H9 (cell line): ENCODE measurements at regions not wholly inside any gene's neighbourhood (a gene's known extent, or its start where the extent isn't known, plus 50 kb on each side); places are given as distances from the start of the nearest gene placed in this dataset.

Experiments used
- DNase-seq: peaks from one replicate; pipeline ENCODE4 v3.0.0-alpha.2; 2017
- H2AFZ ChIP-seq: one replicate; pipeline ENCODE4 v1.6.1; 2013; ENCODE audit warnings: mild to moderate bottlenecking, low read length, control low read depth, moderate library complexity
- H2AK5ac ChIP-seq: 2 replicates; pipeline ENCODE4 v1.6.1; 2013; ENCODE audit warnings: low read length, control low read depth, mixed read lengths; ENCODE audit not compliant: insufficient read length
- H2BK120ac ChIP-seq: one replicate; pipeline ENCODE4 v1.6.1; 2013; ENCODE audit warnings: low read depth, mild to moderate bottlenecking, low read length, control low read depth, inconsistent platforms; ENCODE audit not compliant: poor library complexity, severe bottlenecking
- H2BK12ac ChIP-seq: 2 replicates; pipeline ENCODE4 v1.6.1; 2013; ENCODE audit warnings: low read length, control low read depth, mixed read lengths, low read depth; ENCODE audit not compliant: insufficient read length
- H2BK15ac ChIP-seq: 2 replicates; pipeline ENCODE4 v1.6.1; 2013; ENCODE audit warnings: low read depth, low read length, control low read depth
- H2BK20ac ChIP-seq: one replicate; pipeline ENCODE4 v1.6.1; 2013; ENCODE audit warnings: low read depth, mild to moderate bottlenecking, low read length, control low read depth, inconsistent platforms; ENCODE audit not compliant: poor library complexity, severe bottlenecking
- H2BK5ac ChIP-seq: 2 replicates; pipeline ENCODE4 v1.6.1; 2013; ENCODE audit warnings: low read length, control low read depth, mixed read lengths; ENCODE audit not compliant: insufficient read length
- H3K14ac ChIP-seq: 2 replicates; pipeline ENCODE4 v1.6.1; 2013; ENCODE audit warnings: low read length, control low read depth; ENCODE audit not compliant: insufficient read depth
- H3K18ac ChIP-seq: 2 replicates; pipeline ENCODE4 v1.6.1; 2013; ENCODE audit warnings: low read depth, mild to moderate bottlenecking, mixed read lengths, low read length, control low read depth; ENCODE audit not compliant: insufficient read length
- H3K23ac ChIP-seq: 2 replicates; pipeline ENCODE4 v1.6.1; 2013; ENCODE audit warnings: low read length, control low read depth, mixed read lengths, low read depth; ENCODE audit not compliant: insufficient read length
- H3K23me2 ChIP-seq: 2 replicates; pipeline ENCODE4 v1.6.1; 2013; ENCODE audit warnings: low read depth, mild to moderate bottlenecking, mixed read lengths, low read length, control low read depth; ENCODE audit not compliant: insufficient read length, poor library complexity, severe bottlenecking
- H3K27ac ChIP-seq: 2 replicates; pipeline ENCODE4 v1.5.1; 2013; ENCODE audit warnings: low read length, control low read depth, mixed read lengths, low read depth; ENCODE audit not compliant: insufficient read length
- H3K27me3 ChIP-seq: 2 replicates; pipeline ENCODE4 v1.6.1; 2013; ENCODE audit warnings: low read length, control low read depth, inconsistent platforms; ENCODE audit not compliant: insufficient read depth
- H3K4ac ChIP-seq: 2 replicates; pipeline ENCODE4 v1.6.1; 2013; ENCODE audit warnings: low read depth, mild to moderate bottlenecking, control low read depth, inconsistent platforms, low read length, moderate library complexity
- H3K4me1 ChIP-seq: 2 replicates; pipeline ENCODE4 v1.6.1; 2013; ENCODE audit warnings: low read length, control low read depth, inconsistent platforms; ENCODE audit not compliant: insufficient read depth
- H3K4me2 ChIP-seq: 2 replicates; pipeline ENCODE4 v1.6.1; 2013; ENCODE audit warnings: low read length, control low read depth, mixed read lengths; ENCODE audit not compliant: insufficient read length, insufficient read depth
- H3K56ac ChIP-seq: 2 replicates; pipeline ENCODE4 v1.6.1; 2013; ENCODE audit warnings: low read depth, mild to moderate bottlenecking, mixed read lengths, low read length, control low read depth; ENCODE audit not compliant: insufficient read length
- H3K79me1 ChIP-seq: 2 replicates; pipeline ENCODE4 v1.6.1; 2013; ENCODE audit warnings: low read depth, mild to moderate bottlenecking, moderate library complexity, low read length, control low read depth, inconsistent platforms; ENCODE audit not compliant: insufficient read depth, poor library complexity, severe bottlenecking
- H3K79me2 ChIP-seq: 2 replicates; pipeline ENCODE4 v1.6.1; 2013; ENCODE audit warnings: low read length, control low read depth, inconsistent platforms; ENCODE audit not compliant: insufficient read depth
- H3K9ac ChIP-seq: 2 replicates; pipeline ENCODE4 v1.6.1; 2013; ENCODE audit warnings: low read length, control low read depth, mixed read lengths; ENCODE audit not compliant: insufficient read length; ENCODE audit errors: extremely low read depth
- H3K9me3 ChIP-seq: one replicate; pipeline ENCODE4 v1.6.1; 2013; ENCODE audit warnings: low read depth, low read length, inconsistent platforms; ENCODE audit not compliant: control insufficient read depth
- H3T11ph ChIP-seq: one replicate; pipeline ENCODE4 v1.6.1; 2013; ENCODE audit warnings: mild to moderate bottlenecking, low read length, control low read depth, inconsistent platforms
- H4K20me1 ChIP-seq: one replicate; pipeline ENCODE4 v1.6.1; 2013; ENCODE audit not compliant: control insufficient read depth, insufficient read length, insufficient read depth
- H4K5ac ChIP-seq: 2 replicates; pipeline ENCODE4 v1.6.1; 2013; ENCODE audit warnings: low read depth, mild to moderate bottlenecking, mixed read lengths, low read length, control low read depth; ENCODE audit not compliant: insufficient read length
- H4K8ac ChIP-seq: replicated peaks from 2 replicates; pipeline ENCODE4 v1.6.1; 2013; ENCODE audit warnings: low read length, control low read depth, mixed read lengths, low read depth; ENCODE audit not compliant: insufficient read length
- H4K91ac ChIP-seq: 2 replicates; pipeline ENCODE4 v1.6.1; 2013; ENCODE audit warnings: low read depth, mild to moderate bottlenecking, moderate library complexity, mixed read lengths, low read length, control low read depth; ENCODE audit not compliant: insufficient read length
- H3K27ac Mint-ChIP-seq, 3 experiments: 2 replicates in 2 of 3; 3 replicates in 1 of 3; pipeline ENCODE4 v1.8.0; 2020 to 2021; ENCODE audit warnings: mixed read lengths in 3 of 3, mild to moderate bottlenecking in 1 of 3, moderate library complexity in 1 of 3
- H3K27me3 Mint-ChIP-seq: 2 replicates; pipeline ENCODE4 v1.8.0; 2021; ENCODE audit warnings: low read depth, mild to moderate bottlenecking, moderate library complexity, mixed read lengths
- H3K36me3 Mint-ChIP-seq, 3 experiments: 2 replicates in 2 of 3; 3 replicates in 1 of 3; pipeline ENCODE4 v1.8.0; 2020 to 2021; ENCODE audit warnings: low read depth in 3 of 3, mixed read lengths in 3 of 3; ENCODE audit not compliant: insufficient read depth in 1 of 3
- H3K4me1 Mint-ChIP-seq, 2 experiments: 2 replicates each; pipeline ENCODE4 v1.8.0; 2020; ENCODE audit warnings: mixed read lengths in 2 of 2
- H3K4me3 Mint-ChIP-seq, 2 experiments: 2 replicates in 1 of 2; 3 replicates in 1 of 2; pipeline ENCODE4 v1.8.0; 2020 to 2021; ENCODE audit warnings: mild to moderate bottlenecking in 2 of 2, mixed read lengths in 2 of 2, moderate library complexity in 1 of 2
- H3K9me3 Mint-ChIP-seq, 2 experiments: 2 replicates in 1 of 2; 3 replicates in 1 of 2; pipeline ENCODE4 v1.8.0; 2020; ENCODE audit warnings: mild to moderate bottlenecking in 2 of 2, mixed read lengths in 2 of 2, moderate library complexity in 1 of 2
- CTCF ChIP-seq: fragments of 200-600 bp; sonication (generic); conservative IDR thresholded peaks from 3 replicates; pipeline ENCODE4 v1.8.0; 2021; ENCODE audit warnings: antibody characterized with exemption, mild to moderate bottlenecking
- WGBS: extraction: QIAGEN DNeasy Blood & Tissue Kit; methylation state at CpG from one replicate; pipeline ENCODE4 v1.1.7; 2013; ENCODE audit warnings: missing lambda C conversion rate, low lambda C conversion rate, mixed read lengths; ENCODE audit not compliant: insufficient read length; ENCODE audit errors: extremely low coverage; 5-methylcytosine and 5-hydroxymethylcytosine counted together

GRCh38 chr12:60096727-60097126 is 500.9 kb downstream of the SLC16A7 start:
- no peak overlapping the region for H3K4ac ChIP-seq
- H2BK5ac ChIP-seq: no peak overlapping the region
- H2BK15ac ChIP-seq: no peak overlapping the region
- no peak overlapping the region for H2BK12ac ChIP-seq
- no peaks in the 10 kb centered on the region for H3K27me3 ChIP-seq
- Mint-ChIP-seq H3K4me3 (no peak overlapping the region), H3K27ac (no peak overlapping the region), H3K9me3 (peaks cover 5 to 20% of the 10 kb centered on the region in 2 experiments; a peak in 4 of 5 replicates), H3K27me3 (no peaks in the 10 kb centered on the region), H3K4me1 (peaks cover 3 to 6% of the 10 kb centered on the region in 2 experiments; a peak in 2 of 4 replicates), H3K36me3 (peaks cover 0 to 11% (median 5%) of the 10 kb centered on the region in 3 experiments; a peak in 6 of 7 replicates)
- no peak for DNase-seq
- H2AK5ac ChIP-seq: no peak overlapping the region
- H2BK20ac ChIP-seq: no peak overlapping the region
- no peaks in the 10 kb centered on the region for H3K79me2 ChIP-seq
- H3T11ph ChIP-seq: no peak overlapping the region
- no peak for TF ChIP-seq CTCF
- no peak overlapping the region for H2BK120ac ChIP-seq
- no peak overlapping the region for H3K4me2 ChIP-seq
- no peak overlapping the region for H3K14ac ChIP-seq
- H3K9me3 ChIP-seq: no peaks in the 10 kb centered on the region
- H4K5ac ChIP-seq: no peak overlapping the region
- H2AFZ ChIP-seq: no peak overlapping the region
- H3K23me2 ChIP-seq: no peaks in the 10 kb centered on the region
- no peak overlapping the region for H3K18ac ChIP-seq
- no peak overlapping the region for H3K27ac ChIP-seq
- no peak overlapping the region for H4K8ac ChIP-seq
- no peak overlapping the region for H3K56ac ChIP-seq
- H3K4me1 ChIP-seq: peaks cover 3% of the 10 kb centered on the region; the same call in 1 of the 2 replicates
- H3K23ac ChIP-seq: no peak overlapping the region
- H4K91ac ChIP-seq: no peak overlapping the region
- H3K9ac ChIP-seq: no peak overlapping the region
- no CpG with 5 or more reads among the region's 4 CpGs for WGBS
- H3K79me1 ChIP-seq: no peaks in the 10 kb centered on the region
- H4K20me1 ChIP-seq: no peaks in the 10 kb centered on the region
